GM13976 (cell line): ENCODE measurements at regions not wholly inside any gene's neighbourhood (a gene's known extent, or its start where the extent isn't known, plus 50 kb on each side); places are given as distances from the start of the nearest gene placed in this dataset.

Source experiments
- DNase-seq: peaks from one replicate; pipeline ENCODE4 v3.0.0; 2012; ENCODE audit warnings: low spot score
- CTCF ChIP-seq: IDR thresholded peaks from 2 replicates; pipeline ENCODE4 v1.5.1; 2012; ENCODE audit warnings: borderline replicate concordance, mild to moderate bottlenecking; ENCODE audit not compliant: insufficient read depth; ENCODE audit errors: extremely low read depth, missing control alignments, control extremely low read depth
- in situ Hi-C: fragments of 300-500 bp; cut with MboI; formaldehyde crosslinking; loops from one replicate; pipeline ENCODE4 v1.12.0; 2022; ENCODE audit warnings: low sequenced_read_pairs, mixed read lengths, inconsistent platforms; ENCODE audit not compliant: unreplicated experiment

GRCh38 chr2:82301506-82301905 lies 1997.0 kb upstream of the LRRTM1 start:
- in situ Hi-C loops = no loop called here
- no peak for DNase-seq
- no peak for TF ChIP-seq CTCF

- in situ Hi-C loops = no loop called here
- TF ChIP-seq CTCF = no peak
These were observed 1984.9 kb upstream of the LRRTM1 start for GRCh38 chr2:82289446-82289845.

GRCh38 chr2:82283075-82283474 lies 1978.5 kb upstream of the LRRTM1 start:
- no peak for TF ChIP-seq CTCF
- in situ Hi-C loops = no loop called here

More at GRCh38 chr2:82289446-82289845, 1984.9 kb upstream of the LRRTM1 start:
- no peak for DNase-seq

GRCh38 chr2:82282111-82282882 lies 1977.7 kb upstream of the LRRTM1 start:
- in situ Hi-C loops = no loop called here
- no peak for TF ChIP-seq CTCF
- DNase-seq = no peak

More at GRCh38 chr2:82283075-82283474, 1978.5 kb upstream of the LRRTM1 start:
- no peak for DNase-seq

- in situ Hi-C loops = no loop called here
- no peak for DNase-seq
- TF ChIP-seq CTCF = no peak
These were observed 1974.8 kb upstream of the LRRTM1 start for GRCh38 chr2:82279367-82279766.

- no peak for TF ChIP-seq CTCF
- DNase-seq = no peak
- in situ Hi-C loops = no loop called here
These were observed 1973.9 kb upstream of the LRRTM1 start for GRCh38 chr2:82278416-82278815.
